Spleen (tissue), 11 donors: ENCODE measurements at regions not wholly inside any gene's neighbourhood (a gene's known extent, or its start where the extent isn't known, plus 50 kb on each side); places are given as distances from the start of the nearest gene placed in this dataset.

Source experiments
- DNase-seq: peaks from one replicate; pipeline ENCODE4 v3.0.0-alpha.2; 2020
- H3K27ac ChIP-seq, 8 donors: fragments of 200-600 bp; sonication (generic) in 7 of 8; 1 replicate in 4 of 8; 2 replicates in 4 of 8; pipeline versions ENCODE4 v1.5.0 to v1.8.0; 2016 to 2021; ENCODE audit warnings: inconsistent platforms in 4 of 8, mild to moderate bottlenecking in 4 of 8, moderate library complexity in 1 of 8
- H3K27me3 ChIP-seq, 7 donors: fragments of 200-600 bp; sonication (generic) in 6 of 7; replicated peaks in 1 of 7; 1 replicate in 4 of 7; 2 replicates in 3 of 7; pipeline versions ENCODE4 v1.5.0 to v1.8.0; 2016 to 2021; ENCODE audit warnings: inconsistent platforms in 3 of 7, mild to moderate bottlenecking in 1 of 7
- H3K36me3 ChIP-seq, 6 donors: fragments of 200-600 bp; sonication (generic) in 5 of 6; 1 replicate in 4 of 6; 2 replicates in 2 of 6; pipeline versions ENCODE4 v1.5.0 to v1.8.0; 2016 to 2021; ENCODE audit warnings: inconsistent platforms in 2 of 6
- H3K4me1 ChIP-seq, 6 donors: fragments of 200-600 bp; sonication (generic) in 5 of 6; 1 replicate in 3 of 6; 2 replicates in 3 of 6; pipeline versions ENCODE4 v1.5.0 to v1.8.0; 2016 to 2021; ENCODE audit warnings: inconsistent platforms in 3 of 6
- H3K4me3 ChIP-seq, 8 donors: fragments of 200-600 bp; sonication (generic) in 7 of 8; 1 replicate in 4 of 8; 2 replicates in 4 of 8; pipeline versions ENCODE4 v1.5.0 to v1.8.0; 2016 to 2021; ENCODE audit warnings: inconsistent platforms in 4 of 8, mild to moderate bottlenecking in 4 of 8, moderate library complexity in 2 of 8
- H3K9me3 ChIP-seq, 8 donors: fragments of 200-600 bp; sonication (generic) in 7 of 8; 1 replicate in 4 of 8; 2 replicates in 4 of 8; pipeline versions ENCODE4 v1.5.0 to v1.8.0; 2016 to 2021; ENCODE audit warnings: inconsistent platforms in 4 of 8
- POLR2A ChIP-seq, 3 donors: fragments of 450-650 bp; IDR thresholded peaks; one replicate each; pipeline ENCODE4 v1.5.1; 2017; ENCODE audit warnings: antibody characterized with exemption in 3 of 3, mild to moderate bottlenecking in 1 of 3
- POLR2AphosphoS5 ChIP-seq, 3 donors: sonication (generic); formaldehyde crosslinking; IDR thresholded peaks; one replicate each; pipeline ENCODE4 v1.5.1; 2017; ENCODE audit warnings: antibody characterized with exemption in 3 of 3
- WGBS, 5 donors: extraction: QIAGEN DNeasy Blood & Tissue Kit in 3 of 5; methylation state at CpG; one replicate each; pipeline versions ENCODE4 v1.1.5 to v1.1.7; 2013 to 2018; 5-methylcytosine and 5-hydroxymethylcytosine counted together
- intact Hi-C: fragments of 100-400 bp; cut with DNase I; formaldehyde crosslinking; loops from one replicate; pipeline ENCODE4 v1.15.0; 2023; ENCODE audit warnings: low total_unique reads
- TF ChIP-seq, protein P1 (sequence below), 11 experiments: fragments of 200-600 bp in 7 of 11; fragments of 450-650 bp in 4 of 11; sonication (generic) in 4 of 11; IDR thresholded peaks in 8 of 11; conservative IDR thresholded peaks in 3 of 11; 1 replicate in 7 of 11; 2 replicates in 4 of 11; pipeline versions ENCODE4 v1.4.0 to v1.8.0; 2016 to 2021; ENCODE audit warnings: antibody characterized with exemption in 11 of 11, inconsistent platforms in 4 of 11, mild to moderate bottlenecking in 1 of 11
- donor health status: healthy with polysubstance abuse.
- donor health status: DM: no; HTN: no; CAD: no; lungs with moderate emphysema.
- donor health status: DM: no; HTN: no; CAD: no.
- donor health status: Bipolar disorder and iron deficiency.
- donor health status: healthy.
- donor health status: DM: no; HTN: no; CAD: no.
- donor health status: DM: yes; HTN: yes; CAD: no.

GRCh38 chr15:61750271-61751084 is 309.8 kb downstream of the VPS13C start:
- Histone ChIP-seq H3K27ac (no peak overlapping the region), H3K27me3 (no peaks in the 10 kb centered on the region), H3K9me3 (no peaks in the 10 kb centered on the region), H3K36me3 (no peaks in the 10 kb centered on the region), H3K4me3 (no peak overlapping the region), H3K4me1 (no peaks in the 10 kb centered on the region)
- WGBS, 5 donors: 87 to 92% (median 90%) methylated on average over 15 of the region's 15 CpGs
- no peak for DNase-seq
- TF ChIP-seq POLR2AphosphoS5 (IDR thresholded peaks at IDR 0.05) (no peak), POLR2A (IDR thresholded peaks at IDR 0.05) (no peak)
- TF ChIP-seq, protein P1, sequence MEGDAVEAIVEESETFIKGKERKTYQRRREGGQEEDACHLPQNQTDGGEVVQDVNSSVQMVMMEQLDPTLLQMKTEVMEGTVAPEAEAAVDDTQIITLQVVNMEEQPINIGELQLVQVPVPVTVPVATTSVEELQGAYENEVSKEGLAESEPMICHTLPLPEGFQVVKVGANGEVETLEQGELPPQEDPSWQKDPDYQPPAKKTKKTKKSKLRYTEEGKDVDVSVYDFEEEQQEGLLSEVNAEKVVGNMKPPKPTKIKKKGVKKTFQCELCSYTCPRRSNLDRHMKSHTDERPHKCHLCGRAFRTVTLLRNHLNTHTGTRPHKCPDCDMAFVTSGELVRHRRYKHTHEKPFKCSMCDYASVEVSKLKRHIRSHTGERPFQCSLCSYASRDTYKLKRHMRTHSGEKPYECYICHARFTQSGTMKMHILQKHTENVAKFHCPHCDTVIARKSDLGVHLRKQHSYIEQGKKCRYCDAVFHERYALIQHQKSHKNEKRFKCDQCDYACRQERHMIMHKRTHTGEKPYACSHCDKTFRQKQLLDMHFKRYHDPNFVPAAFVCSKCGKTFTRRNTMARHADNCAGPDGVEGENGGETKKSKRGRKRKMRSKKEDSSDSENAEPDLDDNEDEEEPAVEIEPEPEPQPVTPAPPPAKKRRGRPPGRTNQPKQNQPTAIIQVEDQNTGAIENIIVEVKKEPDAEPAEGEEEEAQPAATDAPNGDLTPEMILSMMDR (IDR thresholded peaks at IDR 0.05 in 8 of 11, conservative IDR thresholded peaks at IDR 0.05 in 3 of 11): no peak
- intact Hi-C loops: no loop called here

DNA sequence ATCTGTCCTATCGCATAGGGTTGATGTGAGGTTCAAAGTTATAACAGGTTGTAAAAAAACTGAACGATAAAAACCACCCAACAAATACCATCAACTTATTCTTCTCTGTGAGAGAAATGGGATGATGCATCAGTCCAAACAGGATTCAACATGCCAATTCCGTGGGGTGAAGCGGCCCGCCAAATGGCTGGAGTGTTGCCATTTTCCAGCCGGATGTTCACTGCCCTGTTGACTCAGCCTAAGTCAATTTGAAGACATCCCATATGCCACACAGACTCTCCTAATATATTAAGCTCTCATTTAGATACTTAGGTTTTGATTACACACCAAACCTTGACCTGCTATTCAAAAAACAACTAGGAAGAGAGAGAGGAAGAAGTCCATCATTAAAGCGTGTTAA is 311.1 kb downstream of the VPS13C start:
- Histone ChIP-seq H3K9me3 (no peaks in the 10 kb centered on the region), H3K4me3 (no peak overlapping the region), H3K27ac (no peak overlapping the region), H3K27me3 (no peaks in the 10 kb centered on the region), H3K36me3 (no peaks in the 10 kb centered on the region), H3K4me1 (no peaks in the 10 kb centered on the region)
- TF ChIP-seq POLR2A (IDR thresholded peaks at IDR 0.05): no peak
- TF ChIP-seq, protein P1 (IDR thresholded peaks at IDR 0.05 in 8 of 11, conservative IDR thresholded peaks at IDR 0.05 in 3 of 11): no peak
- WGBS, 5 donors: 87 to 96% (median 89%) methylated on average over 7 of the region's 7 CpGs
- DNase-seq: no peak
- intact Hi-C loops: no loop called here

DNA sequence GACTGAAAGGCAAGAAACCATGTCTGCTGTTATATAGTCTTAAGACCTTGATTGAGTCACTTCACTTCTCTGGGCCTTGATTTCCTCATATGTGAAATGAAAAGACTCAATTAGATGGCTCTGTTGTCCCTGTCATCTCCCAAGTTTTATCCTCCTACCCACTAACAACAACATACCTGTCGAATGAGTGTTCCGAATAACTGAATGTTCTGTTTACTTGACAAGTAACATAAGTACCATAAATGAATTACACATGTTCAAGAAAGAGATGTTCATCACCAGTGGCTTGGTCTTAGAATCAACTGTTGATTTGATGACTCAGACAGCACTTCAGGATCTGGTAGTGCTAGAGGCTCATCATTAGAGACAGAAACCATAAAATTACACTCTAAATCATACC is 311.7 kb downstream of the VPS13C start:
- no peaks in the 10 kb centered on the region for H3K36me3 ChIP-seq
- DNase-seq: no peak
- no peak overlapping the region for H3K4me3 ChIP-seq
- TF ChIP-seq POLR2A (IDR thresholded peaks at IDR 0.05): no peak
- TF ChIP-seq, protein P1 (IDR thresholded peaks at IDR 0.05 in 8 of 11, conservative IDR thresholded peaks at IDR 0.05 in 3 of 11): no peak
- TF ChIP-seq POLR2AphosphoS5 (IDR thresholded peaks at IDR 0.05): no peak
- no peaks in the 10 kb centered on the region for H3K9me3 ChIP-seq
- intact Hi-C loops: no loop called here
- H3K4me1 ChIP-seq: no peaks in the 10 kb centered on the region
- H3K27me3 ChIP-seq: no peaks in the 10 kb centered on the region
- H3K27ac ChIP-seq: no peak overlapping the region
- 90 to 100% (median 95%) methylated on average over 2 of the region's 2 CpGs for WGBS, 5 donors

DNA sequence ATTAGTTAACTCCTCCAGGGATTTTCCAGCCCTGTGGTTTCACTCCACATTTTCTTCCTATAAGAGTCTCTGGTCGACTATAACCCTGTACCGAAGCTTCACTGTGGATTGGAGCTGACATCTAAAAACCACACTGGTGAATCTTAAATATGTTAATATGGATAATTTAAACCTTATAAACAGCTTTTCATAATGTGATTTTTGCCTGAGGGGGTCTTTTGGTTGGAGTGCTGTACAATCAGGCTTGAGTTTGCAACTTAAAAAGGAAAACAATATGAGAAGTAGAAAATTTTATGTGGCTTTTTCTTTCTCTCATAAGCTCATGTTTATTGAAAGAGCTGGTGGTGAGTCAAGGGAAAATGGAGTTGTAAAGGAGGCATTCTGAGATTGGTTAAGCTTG is 313.7 kb downstream of the VPS13C start:
- Histone ChIP-seq H3K4me1 (no peaks in the 10 kb centered on the region), H3K36me3 (no peaks in the 10 kb centered on the region), H3K27ac (no peak overlapping the region), H3K4me3 (no peak overlapping the region), H3K9me3 (no peaks in the 10 kb centered on the region), H3K27me3 (no peaks in the 10 kb centered on the region)
- intact Hi-C loops: no loop called here
- no peak for DNase-seq
- TF ChIP-seq POLR2AphosphoS5 (IDR thresholded peaks at IDR 0.05) (no peak), POLR2A (IDR thresholded peaks at IDR 0.05) (no peak)
- TF ChIP-seq, protein P1 (IDR thresholded peaks at IDR 0.05 in 8 of 11, conservative IDR thresholded peaks at IDR 0.05 in 3 of 11): no peak
- WGBS, 5 donors: 77 to 96% (median 89%) methylated on average over 2 of the region's 2 CpGs
